ENCODE measurements at regions not wholly inside any gene's neighbourhood (a gene's known extent, or its start where the extent isn't known, plus 50 kb on each side); places are given as distances from the start of the nearest gene placed in this dataset.

- TF ChIP-seq CTCF (IDR thresholded peaks at IDR 0.05) (no peak), POLR2A (IDR thresholded peaks at IDR 0.05) (no peak)
Observed at GRCh38 chr20:12049125-12049524, 131.4 kb downstream of the BTBD3 start.

All from tibial nerve (tissue), 3 donors.